Esophagus (tissue), 2 donors: ENCODE measurements at regions not wholly inside any gene's neighbourhood (a gene's known extent, or its start where the extent isn't known, plus 50 kb on each side); places are given as distances from the start of the nearest gene placed in this dataset.

Source experiments
- H3K27ac ChIP-seq, 2 donors: one replicate each; pipeline ENCODE4 v1.5.1; 2013; ENCODE audit warnings: low read depth in 2 of 2, mild to moderate bottlenecking in 2 of 2, inconsistent platforms in 1 of 2, low read length in 1 of 2, moderate library complexity in 1 of 2
- H3K27me3 ChIP-seq, 2 donors: one replicate each; pipeline ENCODE4 v1.6.1; 2013; ENCODE audit warnings: low read length in 2 of 2, control low read depth in 1 of 2, mild to moderate bottlenecking in 1 of 2; ENCODE audit not compliant: insufficient read depth in 2 of 2, control insufficient read depth in 1 of 2
- H3K36me3 ChIP-seq, 2 donors: one replicate each; pipeline ENCODE4 v1.6.1; 2013; ENCODE audit warnings: low read length in 1 of 2; ENCODE audit not compliant: control insufficient read depth in 2 of 2, insufficient read depth in 2 of 2
- H3K4me1 ChIP-seq, 2 donors: one replicate each; pipeline ENCODE4 v1.6.1; 2013; ENCODE audit warnings: low read length in 1 of 2; ENCODE audit not compliant: control insufficient read depth in 2 of 2, insufficient read depth in 2 of 2
- H3K4me3 ChIP-seq, 2 donors: one replicate each; pipeline ENCODE4 v1.5.1; 2013; ENCODE audit warnings: low read length in 2 of 2, mild to moderate bottlenecking in 2 of 2, low read depth in 1 of 2, moderate library complexity in 1 of 2
- H3K9me3 ChIP-seq, 2 donors: one replicate each; pipeline ENCODE4 v1.6.1; 2013; ENCODE audit warnings: mild to moderate bottlenecking in 2 of 2, low read depth in 1 of 2, low read length in 1 of 2, moderate library complexity in 1 of 2; ENCODE audit not compliant: control insufficient read depth in 2 of 2, insufficient read depth in 1 of 2
- WGBS, 2 donors: extraction: QIAGEN DNeasy Blood & Tissue Kit; methylation state at CpG; one replicate each; pipeline ENCODE4 v1.1.7; 2013; 5-methylcytosine and 5-hydroxymethylcytosine counted together
- donor health status: healthy with polysubstance abuse.
- donor health status: Bipolar disorder and iron deficiency.

- H3K4me1 ChIP-seq = no peaks in the 10 kb centered on the region
- 91 to 93% methylated on average over 3 of the region's 3 CpGs for WGBS, 2 donors
- no peak overlapping the region for H3K4me3 ChIP-seq
These were observed 860.9 kb upstream of the CXADR start for GRCh38 chr21:16651956-16652355.

GRCh38 chr21:16663436-16663835 lies 849.4 kb upstream of the CXADR start:
- 74 to 75% methylated on average over 2 of the region's 2 CpGs for WGBS, 2 donors
- Histone ChIP-seq H3K36me3 (no peaks in the 10 kb centered on the region), H3K4me1 (no peaks in the 10 kb centered on the region), H3K9me3 (no peaks in the 10 kb centered on the region), H3K27me3 (no peaks in the 10 kb centered on the region), H3K27ac (no peak overlapping the region), H3K4me3 (no peak overlapping the region)

More at GRCh38 chr21:16651956-16652355, 860.9 kb upstream of the CXADR start:
- Histone ChIP-seq H3K27ac (no peak overlapping the region), H3K9me3 (no peaks in the 10 kb centered on the region), H3K36me3 (no peaks in the 10 kb centered on the region), H3K27me3 (no peaks in the 10 kb centered on the region)

- H3K27ac ChIP-seq = no peak overlapping the region
- H3K4me3 ChIP-seq = no peak overlapping the region
- H3K36me3 ChIP-seq = no peaks in the 10 kb centered on the region
- H3K9me3 ChIP-seq = no peaks in the 10 kb centered on the region
- no peaks in the 10 kb centered on the region for H3K4me1 ChIP-seq
- WGBS, 2 donors = 82 to 85% methylated on average over 2 of the region's 2 CpGs
- H3K27me3 ChIP-seq = no peaks in the 10 kb centered on the region
These were observed 845.4 kb upstream of the CXADR start for GRCh38 chr21:16667395-16667794.

- no peaks in the 10 kb centered on the region for H3K9me3 ChIP-seq
- 42 to 51% methylated on average over 2 of the region's 2 CpGs for WGBS, 2 donors
- H3K4me3 ChIP-seq = no peak overlapping the region
- H3K36me3 ChIP-seq = no peaks in the 10 kb centered on the region
- no peaks in the 10 kb centered on the region for H3K4me1 ChIP-seq
- no peak overlapping the region for H3K27ac ChIP-seq
- no peaks in the 10 kb centered on the region for H3K27me3 ChIP-seq
These were observed 837.9 kb upstream of the CXADR start for GRCh38 chr21:16674949-16675348.

- Histone ChIP-seq H3K9me3 (no peaks in the 10 kb centered on the region), H3K36me3 (peaks cover 0 to 2% of the 10 kb centered on the region in 2 donors), H3K4me3 (no peak overlapping the region), H3K4me1 (no peaks in the 10 kb centered on the region), H3K27ac (no peak overlapping the region), H3K27me3 (no peaks in the 10 kb centered on the region)
- 58 to 62% methylated on average over 3 of the region's 3 CpGs for WGBS, 2 donors
These were observed 836.5 kb upstream of the CXADR start for GRCh38 chr21:16676391-16676790.

GRCh38 chr21:16678429-16679160 lies 834.2 kb upstream of the CXADR start:
- Histone ChIP-seq H3K4me3 (no peak overlapping the region), H3K27ac (no peak overlapping the region), H3K36me3 (peaks cover 0 to 2% of the 10 kb centered on the region in 2 donors), H3K9me3 (no peaks in the 10 kb centered on the region), H3K4me1 (no peaks in the 10 kb centered on the region), H3K27me3 (no peaks in the 10 kb centered on the region)
- WGBS, 2 donors = 41 to 50% methylated on average over 3 of the region's 3 CpGs

- Histone ChIP-seq H3K27ac (no peak overlapping the region), H3K36me3 (no peaks in the 10 kb centered on the region), H3K27me3 (no peaks in the 10 kb centered on the region), H3K9me3 (peaks cover 5 to 7% of the 10 kb centered on the region in 2 donors), H3K4me3 (no peak overlapping the region), H3K4me1 (no peaks in the 10 kb centered on the region)
- WGBS, 2 donors = 93 to 95% methylated on average over 2 of the region's 2 CpGs
These were observed 817.8 kb upstream of the CXADR start for GRCh38 chr21:16695074-16695473.

GRCh38 chr21:16707274-16707673 lies 805.6 kb upstream of the CXADR start:
- 82 to 93% methylated on average over 2 of the region's 2 CpGs for WGBS, 2 donors
- no peaks in the 10 kb centered on the region for H3K9me3 ChIP-seq
- no peaks in the 10 kb centered on the region for H3K36me3 ChIP-seq
- no peak overlapping the region for H3K4me3 ChIP-seq
- no peak overlapping the region for H3K27ac ChIP-seq
- no peaks in the 10 kb centered on the region for H3K4me1 ChIP-seq
- H3K27me3 ChIP-seq = no peaks in the 10 kb centered on the region

GRCh38 chr21:16708101-16708835 lies 804.6 kb upstream of the CXADR start:
- no peaks in the 10 kb centered on the region for H3K36me3 ChIP-seq
- H3K27ac ChIP-seq = no peak overlapping the region
- no peaks in the 10 kb centered on the region for H3K27me3 ChIP-seq
- no peaks in the 10 kb centered on the region for H3K9me3 ChIP-seq
- no peak overlapping the region for H3K4me3 ChIP-seq
- H3K4me1 ChIP-seq = no peaks in the 10 kb centered on the region
- 54 to 64% methylated on average over 2 of the region's 2 CpGs for WGBS, 2 donors
